Panc1 (cell line): ENCODE measurements at regions not wholly inside any gene's neighbourhood (a gene's known extent, or its start where the extent isn't known, plus 50 kb on each side); places are given as distances from the start of the nearest gene placed in this dataset.

Experiments used
- ATAC-seq: fragments of 200-7000 bp; cut with Tn5 transposase; 2 replicates; pipeline ENCODE4 v1.9.1; 2020; ENCODE audit warnings: mild to moderate bottlenecking, moderate library complexity
- BruUV-seq: library from RNA; stranded (reverse); fragments of 400-500 nt; replicated peaks from 2 replicates; lab custom pipeline; 2021; lab: Mats Ljungman, UMichigan
- CTCF ChIA-PET: fragments of 300-600 bp; sonication (Branson Sonifier 250); formaldehyde crosslinking; loops from one replicate; lab custom pipeline; 2022; ENCODE audit warnings: antibody characterized with exemption; lab: Charles Lee
- POLR2A ChIA-PET: fragments of 300-600 bp; sonication (Branson Sonifier 250); formaldehyde crosslinking; loops from one replicate; lab custom pipeline; 2022; ENCODE audit warnings: antibody characterized with exemption; lab: Charles Lee
- DNase-seq: peaks from one replicate; pipeline ENCODE4 v3.0.0-alpha.2; 2010; ENCODE audit warnings: low read depth, low spot score
- H3K27ac ChIP-seq: 2 replicates; pipeline ENCODE4 v1.5.1; 2011; ENCODE audit warnings: mild to moderate bottlenecking, low read length, inconsistent platforms
- H3K27me3 ChIP-seq: fragments of 200-500 bp; sonication (Bioruptor generic); 2 replicates; pipeline ENCODE4 v1.6.0; 2014; ENCODE audit warnings: low read length, inconsistent platforms; ENCODE audit not compliant: control insufficient read depth, insufficient read depth
- H3K36me3 ChIP-seq: fragments of 200-500 bp; sonication (Bioruptor generic); 2 replicates; pipeline ENCODE4 v1.5.1; 2014; ENCODE audit warnings: inconsistent platforms, mild to moderate bottlenecking, low read length, moderate library complexity; ENCODE audit not compliant: control insufficient read depth, insufficient read depth
- H3K4me1 ChIP-seq: 2 replicates; pipeline ENCODE4 v1.5.1; 2011; ENCODE audit warnings: inconsistent platforms, mild to moderate bottlenecking, low read length, moderate library complexity; ENCODE audit not compliant: control insufficient read depth, insufficient read depth
- H3K4me3 ChIP-seq, 2 experiments: 2 replicates each; pipeline ENCODE4 v1.5.1; 2011 to 2012; ENCODE audit warnings: low read depth in 2 of 2, low read length in 2 of 2, mild to moderate bottlenecking in 2 of 2, inconsistent platforms in 1 of 2, moderate library complexity in 1 of 2
- H3K9me3 ChIP-seq: fragments of 200-500 bp; sonication (Bioruptor generic); 2 replicates; pipeline ENCODE4 v1.5.1; 2014; ENCODE audit warnings: low read depth, mild to moderate bottlenecking, inconsistent platforms, low read length, moderate library complexity; ENCODE audit not compliant: control insufficient read depth, insufficient read depth
- POLR2AphosphoS5 ChIP-seq: IDR thresholded peaks from 2 replicates; pipeline ENCODE4 v1.6.1; 2012; ENCODE audit warnings: mild to moderate bottlenecking, low read depth, low read length, moderate library complexity
- SIN3A ChIP-seq: IDR thresholded peaks from 2 replicates; pipeline ENCODE4 v1.6.1; 2012; ENCODE audit warnings: low read depth, mild to moderate bottlenecking, low read length, moderate library complexity, borderline replicate concordance; ENCODE audit not compliant: insufficient read depth
- TCF7L2 ChIP-seq: IDR thresholded peaks from 2 replicates; pipeline ENCODE4 v1.6.1; 2011; ENCODE audit warnings: mild to moderate bottlenecking, low read depth, low read length, inconsistent platforms
- in situ Hi-C: cut with HindIII; loops from 2 replicates; pipeline ENCODE4 v1.10.0; 2016; ENCODE audit warnings: low sequenced_read_pairs, low pct_unique_long_range_greater_than_20kb
- intact Hi-C: fragments of 100-400 bp; cut with micrococcal nuclease; formaldehyde crosslinking; loops from one replicate; pipeline ENCODE4 v1.10.0; 2022; ENCODE audit not compliant: unreplicated experiment
- TF ChIP-seq, protein P1 (sequence below): fragments of 450-650 bp; IDR thresholded peaks from 2 replicates; pipeline ENCODE4 v1.5.1; 2017; ENCODE audit warnings: mild to moderate bottlenecking
- TF ChIP-seq, protein P2 (sequence below), 2 experiments: IDR thresholded peaks; 2 replicates each; pipeline ENCODE4 v1.6.1; 2011 to 2012; ENCODE audit warnings: low read depth in 2 of 2, control low read depth in 1 of 2, low read length in 1 of 2, mild to moderate bottlenecking in 1 of 2, moderate library complexity in 1 of 2; ENCODE audit not compliant: insufficient read depth in 1 of 2

DNA sequence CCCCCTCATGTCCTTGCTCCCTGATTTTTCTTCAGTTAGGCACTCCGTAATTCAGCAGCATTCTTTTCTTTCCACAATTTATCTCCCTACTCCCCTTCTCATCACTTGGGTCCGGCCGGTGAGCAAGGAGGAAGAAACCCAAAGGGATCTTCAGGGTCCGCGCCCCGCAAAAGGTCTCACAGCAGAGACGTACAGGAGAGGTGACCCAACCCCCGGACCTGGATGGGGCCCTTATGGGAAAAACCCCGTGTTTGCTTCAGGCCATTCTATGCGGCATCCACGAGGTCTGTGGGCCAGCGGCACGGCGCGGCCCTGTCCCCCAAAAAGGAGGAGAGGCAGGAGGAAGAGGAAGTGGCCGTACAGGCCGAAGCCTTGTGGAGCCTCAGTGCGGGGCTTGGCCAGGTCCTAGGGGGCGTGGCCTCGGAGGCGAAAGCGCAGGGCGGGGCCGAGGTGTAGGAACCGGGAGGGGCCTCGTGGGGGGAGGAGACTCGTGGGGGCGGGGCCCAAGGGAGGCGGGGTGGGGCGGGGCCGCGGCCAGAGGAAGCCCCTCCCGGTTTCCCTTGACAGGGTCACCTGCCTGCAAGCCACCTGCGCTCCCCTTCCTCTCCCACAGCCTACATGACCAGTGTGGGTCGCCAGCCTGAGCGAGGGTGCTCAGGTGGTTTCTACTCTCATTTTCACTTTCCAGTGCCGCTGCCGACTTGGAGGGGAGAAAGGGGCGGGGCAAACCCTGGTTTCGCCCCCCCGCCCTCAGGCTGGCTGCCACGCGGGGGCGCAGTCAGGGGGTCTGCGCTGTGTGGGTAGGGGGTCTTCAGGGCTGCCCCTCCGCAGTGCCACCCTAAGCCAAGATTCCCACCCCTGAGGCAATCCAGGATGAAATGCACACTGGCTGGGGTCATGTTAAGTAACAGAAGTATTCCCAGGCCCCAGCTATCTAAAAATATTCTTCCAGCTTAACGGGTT lies 156.4 kb upstream of the XPO1 start:
- Histone ChIP-seq H3K9me3 (no peaks in the 10 kb centered on the region), H3K27me3 (no peaks in the 10 kb centered on the region; the same call in 1 of the 2 replicates), H3K36me3 (no peaks in the 10 kb centered on the region), H3K4me1 (peaks cover 12% of the 10 kb centered on the region), H3K4me3 (peak overlapping the region; percentile 62 to 69), H3K27ac (peak overlapping the region; percentile 92)
- DNase-seq (no peak), ATAC-seq (peak; percentile 99)
- no TSS peak for BruUV-seq
- intact Hi-C loops = no loop called here
- in situ Hi-C loops = no loop called here
- POLR2A ChIA-PET = interaction anchor here (0.6 kb wide), 1 partner anchor 15 kb away, joined by 8 read pairs; no protein-coding TSS in a partner anchor
- CTCF ChIA-PET = no interaction called here
- TF ChIP-seq, protein P1, sequence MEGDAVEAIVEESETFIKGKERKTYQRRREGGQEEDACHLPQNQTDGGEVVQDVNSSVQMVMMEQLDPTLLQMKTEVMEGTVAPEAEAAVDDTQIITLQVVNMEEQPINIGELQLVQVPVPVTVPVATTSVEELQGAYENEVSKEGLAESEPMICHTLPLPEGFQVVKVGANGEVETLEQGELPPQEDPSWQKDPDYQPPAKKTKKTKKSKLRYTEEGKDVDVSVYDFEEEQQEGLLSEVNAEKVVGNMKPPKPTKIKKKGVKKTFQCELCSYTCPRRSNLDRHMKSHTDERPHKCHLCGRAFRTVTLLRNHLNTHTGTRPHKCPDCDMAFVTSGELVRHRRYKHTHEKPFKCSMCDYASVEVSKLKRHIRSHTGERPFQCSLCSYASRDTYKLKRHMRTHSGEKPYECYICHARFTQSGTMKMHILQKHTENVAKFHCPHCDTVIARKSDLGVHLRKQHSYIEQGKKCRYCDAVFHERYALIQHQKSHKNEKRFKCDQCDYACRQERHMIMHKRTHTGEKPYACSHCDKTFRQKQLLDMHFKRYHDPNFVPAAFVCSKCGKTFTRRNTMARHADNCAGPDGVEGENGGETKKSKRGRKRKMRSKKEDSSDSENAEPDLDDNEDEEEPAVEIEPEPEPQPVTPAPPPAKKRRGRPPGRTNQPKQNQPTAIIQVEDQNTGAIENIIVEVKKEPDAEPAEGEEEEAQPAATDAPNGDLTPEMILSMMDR = peak; percentile 89
- TF ChIP-seq, protein P2, sequence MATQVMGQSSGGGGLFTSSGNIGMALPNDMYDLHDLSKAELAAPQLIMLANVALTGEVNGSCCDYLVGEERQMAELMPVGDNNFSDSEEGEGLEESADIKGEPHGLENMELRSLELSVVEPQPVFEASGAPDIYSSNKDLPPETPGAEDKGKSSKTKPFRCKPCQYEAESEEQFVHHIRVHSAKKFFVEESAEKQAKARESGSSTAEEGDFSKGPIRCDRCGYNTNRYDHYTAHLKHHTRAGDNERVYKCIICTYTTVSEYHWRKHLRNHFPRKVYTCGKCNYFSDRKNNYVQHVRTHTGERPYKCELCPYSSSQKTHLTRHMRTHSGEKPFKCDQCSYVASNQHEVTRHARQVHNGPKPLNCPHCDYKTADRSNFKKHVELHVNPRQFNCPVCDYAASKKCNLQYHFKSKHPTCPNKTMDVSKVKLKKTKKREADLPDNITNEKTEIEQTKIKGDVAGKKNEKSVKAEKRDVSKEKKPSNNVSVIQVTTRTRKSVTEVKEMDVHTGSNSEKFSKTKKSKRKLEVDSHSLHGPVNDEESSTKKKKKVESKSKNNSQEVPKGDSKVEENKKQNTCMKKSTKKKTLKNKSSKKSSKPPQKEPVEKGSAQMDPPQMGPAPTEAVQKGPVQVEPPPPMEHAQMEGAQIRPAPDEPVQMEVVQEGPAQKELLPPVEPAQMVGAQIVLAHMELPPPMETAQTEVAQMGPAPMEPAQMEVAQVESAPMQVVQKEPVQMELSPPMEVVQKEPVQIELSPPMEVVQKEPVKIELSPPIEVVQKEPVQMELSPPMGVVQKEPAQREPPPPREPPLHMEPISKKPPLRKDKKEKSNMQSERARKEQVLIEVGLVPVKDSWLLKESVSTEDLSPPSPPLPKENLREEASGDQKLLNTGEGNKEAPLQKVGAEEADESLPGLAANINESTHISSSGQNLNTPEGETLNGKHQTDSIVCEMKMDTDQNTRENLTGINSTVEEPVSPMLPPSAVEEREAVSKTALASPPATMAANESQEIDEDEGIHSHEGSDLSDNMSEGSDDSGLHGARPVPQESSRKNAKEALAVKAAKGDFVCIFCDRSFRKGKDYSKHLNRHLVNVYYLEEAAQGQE (IDR thresholded peaks at IDR 0.05; ENCODE audit: insufficient read depth in 1 of 2, low read depth in 2 of 2, low read length in 1 of 2) = no peak
- no peak for TF ChIP-seq SIN3A
- TF ChIP-seq TCF7L2 = no peak
- peak; percentile 71; the same call in 1 of the 2 replicates for TF ChIP-seq POLR2AphosphoS5

DNA sequence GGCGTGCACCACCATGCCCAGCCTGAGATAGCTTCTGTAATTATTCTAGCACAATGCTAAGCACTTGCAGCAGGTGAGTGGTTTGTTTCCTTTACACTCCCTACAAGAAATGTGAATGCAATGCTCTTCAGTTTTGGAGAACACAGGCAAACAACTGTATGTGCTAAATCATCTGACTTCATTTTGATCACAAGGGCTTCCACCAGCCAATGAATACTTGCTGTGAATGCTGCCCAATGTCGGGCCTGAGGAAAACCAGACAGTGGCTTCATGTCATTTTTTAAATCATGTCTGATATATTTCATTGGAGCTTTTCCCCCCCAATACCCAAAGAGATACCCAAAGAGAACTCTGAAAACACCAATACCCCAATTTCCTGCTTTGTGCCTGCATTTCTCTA lies 155.6 kb upstream of the XPO1 start:
- DNase-seq (no peak), ATAC-seq (no peak)
- peaks cover 12% of the 10 kb centered on the region for H3K4me1 ChIP-seq
- ChIA-PET POLR2A (no interaction called here), CTCF (no interaction called here)
- no TSS peak for BruUV-seq
- TF ChIP-seq POLR2AphosphoS5 (no peak), TCF7L2 (no peak), SIN3A (no peak)
- TF ChIP-seq, protein P1 = no peak
- TF ChIP-seq, protein P2 (IDR thresholded peaks at IDR 0.05; ENCODE audit: insufficient read depth in 1 of 2, low read depth in 2 of 2, low read length in 1 of 2) = no peak
- no peaks in the 10 kb centered on the region for H3K9me3 ChIP-seq
- H3K27ac ChIP-seq = peak overlapping the region; percentile 92
- H3K27me3 ChIP-seq = no peaks in the 10 kb centered on the region; the same call in 1 of the 2 replicates
- intact Hi-C loops (no loop called here), in situ Hi-C loops (no loop called here)
- H3K4me3 ChIP-seq = peak overlapping the region in 1 of 2 experiments; percentile 69; a peak in 1 of 4 replicates
- H3K36me3 ChIP-seq = no peaks in the 10 kb centered on the region
